K562 (cell line): ENCODE measurements at regions not wholly inside any gene's neighbourhood (a gene's known extent, or its start where the extent isn't known, plus 50 kb on each side); places are given as distances from the start of the nearest gene placed in this dataset.

Experiments used
- ATAC-seq: fragments of 200-7000 bp; cut with Tn5 transposase; 3 replicates; pipeline ENCODE4 v1.9.1; 2020; ENCODE audit warnings: moderate library complexity
- BruUV-seq: library from RNA; stranded (reverse); fragments of 400-500 nt; replicated peaks from 2 replicates; lab custom pipeline; 2021; lab: Mats Ljungman, UMichigan
- CTCF ChIA-PET: fragments of 300-600 bp; formaldehyde crosslinking; extraction: SDS; loops from one replicate; lab custom pipeline; 2021; ENCODE audit warnings: low intra/inter-chr PET ratio; lab: Yijun Ruan, JAX
- POLR2A ChIA-PET: fragments of 300-600, 350-650 bp; sonication (Branson Sonifier 250); formaldehyde crosslinking; extraction: SDS; loops from one replicate; lab custom pipeline; 2021; ENCODE audit warnings: antibody characterized with exemption, inconsistent platforms; lab: Yijun Ruan, JAX
- DNase-seq, 4 experiments: peaks; one replicate each; pipeline versions ENCODE4 v3.0.0 to v3.0.0-alpha.2; 2011 to 2018; ENCODE audit warnings: low spot score in 3 of 4, mixed read lengths in 3 of 4; ENCODE audit errors: extremely low read depth in 1 of 4
- FAIRE-seq: peaks from 2 replicates; lab custom pipeline; 2011; peaks lifted over from hg19 to GRCh38; lab: Jason Lieb, UNC
- H2AFZ ChIP-seq: 2 replicates; pipeline ENCODE4 v1.6.0; 2011; ENCODE audit warnings: low read depth, low read length, control low read depth, inconsistent platforms
- H3K27ac ChIP-seq: fragments of 200-600 bp; 3 replicates; pipeline ENCODE4 v1.8.0; 2011; ENCODE audit warnings: low read depth, mild to moderate bottlenecking, control low read depth, inconsistent platforms, low read length, moderate library complexity, mixed read lengths; ENCODE audit errors: extremely low read depth
- H3K27me3 ChIP-seq, 2 experiments: fragments of 300-600 bp in 1 of 2; 2 replicates in 1 of 2; 3 replicates in 1 of 2; pipeline versions ENCODE4 v1.6.0 to v1.8.0; 2011; ENCODE audit warnings: inconsistent platforms in 2 of 2, low read length in 2 of 2, mild to moderate bottlenecking in 1 of 2, mixed read lengths in 1 of 2, moderate library complexity in 1 of 2; ENCODE audit not compliant: control insufficient read depth in 2 of 2, insufficient read depth in 2 of 2
- H3K36me3 ChIP-seq: fragments of 300-600 bp; 3 replicates; pipeline ENCODE4 v1.8.0; 2011; ENCODE audit warnings: mild to moderate bottlenecking, low read length, inconsistent platforms; ENCODE audit not compliant: control insufficient read depth, insufficient read depth
- H3K4me1 ChIP-seq, 2 experiments: fragments of 200-600 bp in 1 of 2; replicated peaks in 1 of 2; 2 replicates in 1 of 2; 3 replicates in 1 of 2; pipeline versions ENCODE4 v1.5.1 to v1.8.0; 2011; ENCODE audit warnings: inconsistent platforms in 2 of 2, low read length in 2 of 2, mild to moderate bottlenecking in 1 of 2, mixed read lengths in 1 of 2, moderate library complexity in 1 of 2; ENCODE audit not compliant: control insufficient read depth in 2 of 2, insufficient read depth in 2 of 2
- H3K4me2 ChIP-seq: 2 replicates; pipeline ENCODE4 v1.6.1; 2011; ENCODE audit warnings: low read length, control low read depth, inconsistent platforms, mixed read lengths; ENCODE audit not compliant: insufficient read depth
- H3K4me3 ChIP-seq: fragments of 200-600 bp; sonication (generic), shearing (Covaris generic); 2 replicates; pipeline ENCODE4 v1.5.1; 2016; ENCODE audit warnings: control low read depth, inconsistent platforms
- H3K79me2 ChIP-seq: fragments of 200-600 bp; 3 replicates; pipeline ENCODE4 v1.8.0; 2011; ENCODE audit warnings: low read length, inconsistent platforms; ENCODE audit not compliant: control insufficient read depth, insufficient read depth
- H3K9ac ChIP-seq, 2 experiments: 2 replicates each; pipeline versions ENCODE4 v1.6.0 to v1.6.1; 2011; ENCODE audit warnings: low read depth in 2 of 2, low read length in 2 of 2, control low read depth in 1 of 2, inconsistent platforms in 1 of 2, mild to moderate bottlenecking in 1 of 2, mixed read lengths in 1 of 2; ENCODE audit not compliant: insufficient read depth in 1 of 2
- H3K9me1 ChIP-seq: one replicate; pipeline ENCODE4 v1.6.0; 2011; ENCODE audit warnings: inconsistent platforms, mild to moderate bottlenecking, low read length, moderate library complexity; ENCODE audit not compliant: control insufficient read depth, insufficient read depth
- H3K9me3 ChIP-seq: replicated peaks from 2 replicates; pipeline ENCODE4 v1.5.1; 2011; ENCODE audit warnings: low read depth, low read length, inconsistent platforms; ENCODE audit not compliant: control insufficient read depth, insufficient read depth
- H4K20me1 ChIP-seq: replicated peaks from 2 replicates; pipeline ENCODE4 v1.6.1; 2011; ENCODE audit warnings: low read length, inconsistent platforms, mixed read lengths; ENCODE audit not compliant: control insufficient read depth, insufficient read depth
- RFX1 ChIP-seq: fragments of 450-650 bp; IDR thresholded peaks from 2 replicates; pipeline ENCODE4 v1.6.1; 2016; ENCODE audit warnings: mild to moderate bottlenecking, moderate library complexity
- ZNF707 ChIP-seq: fragments of 250-450 bp; sonication (Bioruptor Pico); conservative IDR thresholded peaks from 2 replicates; pipeline ENCODE4 v1.8.0; 2022; ENCODE audit warnings: inconsistent platforms, mild to moderate bottlenecking, moderate library complexity
- ZNF75A ChIP-seq: fragments of 450-650 bp; formaldehyde crosslinking; IDR thresholded peaks from 2 replicates; pipeline ENCODE4 v1.4.0; 2020; ENCODE audit warnings: mild to moderate bottlenecking
- WGBS: fragments of 100-300 bp; shearing (Covaris generic); methylation state at CpG from one replicate; pipeline ENCODE4 v1.1.6; 2016; ENCODE audit warnings: low coverage, mixed read lengths; ENCODE audit not compliant: insufficient coverage; ENCODE audit errors: missing lambda C conversion rate; 5-methylcytosine and 5-hydroxymethylcytosine counted together
- in situ Hi-C: fragments of 300-500 bp; cut with MboI; formaldehyde crosslinking; loops from 4 replicates; pipeline ENCODE4 v1.15.0; 2018; ENCODE audit warnings: inconsistent platforms, mixed read lengths
- intact Hi-C: fragments of 100-400 bp; cut with micrococcal nuclease; formaldehyde crosslinking; loops from 2 replicates; pipeline ENCODE4 v1.14.2; 2022
- TF ChIP-seq, protein P1 (sequence below), 2 experiments: IDR thresholded peaks; 2 replicates each; pipeline ENCODE4 v1.6.1; 2011; ENCODE audit warnings: borderline replicate concordance in 1 of 2, control low read depth in 1 of 2, low read depth in 1 of 2, low read length in 1 of 2, mild to moderate bottlenecking in 1 of 2, mixed read lengths in 1 of 2, moderate library complexity in 1 of 2; ENCODE audit not compliant: insufficient read depth in 1 of 2, insufficient read length in 1 of 2, poor library complexity in 1 of 2, severe bottlenecking in 1 of 2; ENCODE audit errors: extremely low read depth in 1 of 2
- TF ChIP-seq, protein P2 (sequence below), 2 experiments: fragments of 450-650 bp in 1 of 2; sonication (generic) in 1 of 2; formaldehyde crosslinking; conservative IDR thresholded peaks; 2 replicates each; pipeline versions ENCODE4 v1.4.0 to v1.8.1; 2020 to 2022; ENCODE audit warnings: mild to moderate bottlenecking in 1 of 2, missing genetic modification reagents in 1 of 2
- TF ChIP-seq, protein P3 (sequence below): fragments of 450-650 bp; IDR thresholded peaks from 2 replicates; pipeline ENCODE4 v1.6.1; 2016; ENCODE audit warnings: low read depth
- TF ChIP-seq, protein P4 (sequence below), 2 experiments: fragments of 450-650 bp; IDR thresholded peaks; 2 replicates each; pipeline ENCODE4 v1.6.1; 2016
- TF ChIP-seq, protein P5 (sequence below): IDR thresholded peaks from 2 replicates; pipeline ENCODE4 v1.6.1; 2011; ENCODE audit not compliant: insufficient read length; ENCODE audit errors: extremely low read depth

DNA sequence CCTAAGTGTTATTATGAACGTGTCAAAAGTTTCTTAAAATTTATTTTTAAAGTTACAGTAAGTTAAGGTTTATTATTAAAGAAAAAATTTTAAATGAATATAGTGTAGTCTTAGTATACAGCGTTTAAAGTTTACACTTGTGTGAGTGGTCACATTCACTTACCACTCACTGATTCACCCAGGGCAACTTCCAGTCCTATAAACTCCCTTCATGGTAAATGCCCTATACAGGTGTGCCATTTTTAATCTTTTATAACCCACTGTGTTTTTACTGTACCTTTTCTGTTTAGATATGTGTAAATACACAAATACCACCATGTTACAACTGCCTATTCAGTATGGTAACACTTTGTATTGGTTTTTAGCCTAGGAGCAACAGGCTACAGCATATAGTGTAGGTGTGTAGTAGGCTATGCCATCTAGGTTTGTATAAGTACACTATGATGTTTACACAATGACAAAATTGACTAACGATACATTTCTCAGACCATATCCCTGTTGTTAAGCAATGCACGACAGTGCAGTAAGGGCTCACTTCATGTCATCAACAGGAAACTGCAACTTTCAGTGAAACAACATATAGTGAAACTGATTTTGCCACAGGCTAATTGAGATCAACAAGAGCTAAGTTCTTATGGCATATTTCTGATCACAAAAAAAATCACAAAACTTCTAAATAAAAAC lies 112.0 kb upstream of the TMCC3 start:
- DNase-seq = no peak
- no peaks in the 10 kb centered on the region for H3K9me3 ChIP-seq
- BruUV-seq = no TSS peak
- H4K20me1 ChIP-seq = no peaks in the 10 kb centered on the region
- H3K4me1 ChIP-seq = no peaks in the 10 kb centered on the region
- no peaks in the 10 kb centered on the region for H3K79me2 ChIP-seq
- intact Hi-C loops (loop anchor here (5.0 kb wide), 1 partner anchor 160 kb away; no protein-coding TSS in a partner anchor), in situ Hi-C loops (no loop called here)
- H3K4me2 ChIP-seq = no peak overlapping the region
- H3K36me3 ChIP-seq = no peaks in the 10 kb centered on the region
- peaks cover 4% of the 10 kb centered on the region for H3K9me1 ChIP-seq
- ChIA-PET CTCF (interaction anchor here (0.5 kb wide), 1 partner anchor 1775 kb away, joined by 3 read pairs; no protein-coding TSS in a partner anchor), POLR2A (interaction anchor here (1.8 kb wide), 1 partner anchor 14 kb away, joined by 5 read pairs; no protein-coding TSS in a partner anchor)
- peaks cover 3 to 12% of the 10 kb centered on the region in 2 experiments; a peak in 2 of 5 replicates for H3K27me3 ChIP-seq
- FAIRE-seq = no peak
- H3K27ac ChIP-seq = no peak overlapping the region
- H3K4me3 ChIP-seq = no peak overlapping the region
- 0% methylated on average over 4 of the region's 4 CpGs for WGBS
- H3K9ac ChIP-seq = no peak overlapping the region
- TF ChIP-seq, protein P1, sequence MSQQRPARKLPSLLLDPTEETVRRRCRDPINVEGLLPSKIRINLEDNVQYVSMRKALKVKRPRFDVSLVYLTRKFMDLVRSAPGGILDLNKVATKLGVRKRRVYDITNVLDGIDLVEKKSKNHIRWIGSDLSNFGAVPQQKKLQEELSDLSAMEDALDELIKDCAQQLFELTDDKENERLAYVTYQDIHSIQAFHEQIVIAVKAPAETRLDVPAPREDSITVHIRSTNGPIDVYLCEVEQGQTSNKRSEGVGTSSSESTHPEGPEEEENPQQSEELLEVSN (IDR thresholded peaks at IDR 0.05; ENCODE audit: borderline replicate concordance in 1 of 2, extremely low read depth in 1 of 2, insufficient read depth in 1 of 2, insufficient read length in 1 of 2, low read depth in 1 of 2, low read length in 1 of 2, poor library complexity in 1 of 2, severe bottlenecking in 1 of 2) = no peak
- TF ChIP-seq RFX1 (no peak), ZNF75A (CRISPR knock-in tag) (no peak), ZNF707 (CRISPR knock-in tag) (no peak)
- TF ChIP-seq, protein P2, sequence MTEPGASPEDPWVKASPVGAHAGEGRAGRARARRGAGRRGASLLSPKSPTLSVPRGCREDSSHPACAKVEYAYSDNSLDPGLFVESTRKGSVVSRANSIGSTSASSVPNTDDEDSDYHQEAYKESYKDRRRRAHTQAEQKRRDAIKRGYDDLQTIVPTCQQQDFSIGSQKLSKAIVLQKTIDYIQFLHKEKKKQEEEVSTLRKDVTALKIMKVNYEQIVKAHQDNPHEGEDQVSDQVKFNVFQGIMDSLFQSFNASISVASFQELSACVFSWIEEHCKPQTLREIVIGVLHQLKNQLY (CRISPR knock-in tag; conservative IDR thresholded peaks at IDR 0.05) = no peak
- TF ChIP-seq, protein P3, sequence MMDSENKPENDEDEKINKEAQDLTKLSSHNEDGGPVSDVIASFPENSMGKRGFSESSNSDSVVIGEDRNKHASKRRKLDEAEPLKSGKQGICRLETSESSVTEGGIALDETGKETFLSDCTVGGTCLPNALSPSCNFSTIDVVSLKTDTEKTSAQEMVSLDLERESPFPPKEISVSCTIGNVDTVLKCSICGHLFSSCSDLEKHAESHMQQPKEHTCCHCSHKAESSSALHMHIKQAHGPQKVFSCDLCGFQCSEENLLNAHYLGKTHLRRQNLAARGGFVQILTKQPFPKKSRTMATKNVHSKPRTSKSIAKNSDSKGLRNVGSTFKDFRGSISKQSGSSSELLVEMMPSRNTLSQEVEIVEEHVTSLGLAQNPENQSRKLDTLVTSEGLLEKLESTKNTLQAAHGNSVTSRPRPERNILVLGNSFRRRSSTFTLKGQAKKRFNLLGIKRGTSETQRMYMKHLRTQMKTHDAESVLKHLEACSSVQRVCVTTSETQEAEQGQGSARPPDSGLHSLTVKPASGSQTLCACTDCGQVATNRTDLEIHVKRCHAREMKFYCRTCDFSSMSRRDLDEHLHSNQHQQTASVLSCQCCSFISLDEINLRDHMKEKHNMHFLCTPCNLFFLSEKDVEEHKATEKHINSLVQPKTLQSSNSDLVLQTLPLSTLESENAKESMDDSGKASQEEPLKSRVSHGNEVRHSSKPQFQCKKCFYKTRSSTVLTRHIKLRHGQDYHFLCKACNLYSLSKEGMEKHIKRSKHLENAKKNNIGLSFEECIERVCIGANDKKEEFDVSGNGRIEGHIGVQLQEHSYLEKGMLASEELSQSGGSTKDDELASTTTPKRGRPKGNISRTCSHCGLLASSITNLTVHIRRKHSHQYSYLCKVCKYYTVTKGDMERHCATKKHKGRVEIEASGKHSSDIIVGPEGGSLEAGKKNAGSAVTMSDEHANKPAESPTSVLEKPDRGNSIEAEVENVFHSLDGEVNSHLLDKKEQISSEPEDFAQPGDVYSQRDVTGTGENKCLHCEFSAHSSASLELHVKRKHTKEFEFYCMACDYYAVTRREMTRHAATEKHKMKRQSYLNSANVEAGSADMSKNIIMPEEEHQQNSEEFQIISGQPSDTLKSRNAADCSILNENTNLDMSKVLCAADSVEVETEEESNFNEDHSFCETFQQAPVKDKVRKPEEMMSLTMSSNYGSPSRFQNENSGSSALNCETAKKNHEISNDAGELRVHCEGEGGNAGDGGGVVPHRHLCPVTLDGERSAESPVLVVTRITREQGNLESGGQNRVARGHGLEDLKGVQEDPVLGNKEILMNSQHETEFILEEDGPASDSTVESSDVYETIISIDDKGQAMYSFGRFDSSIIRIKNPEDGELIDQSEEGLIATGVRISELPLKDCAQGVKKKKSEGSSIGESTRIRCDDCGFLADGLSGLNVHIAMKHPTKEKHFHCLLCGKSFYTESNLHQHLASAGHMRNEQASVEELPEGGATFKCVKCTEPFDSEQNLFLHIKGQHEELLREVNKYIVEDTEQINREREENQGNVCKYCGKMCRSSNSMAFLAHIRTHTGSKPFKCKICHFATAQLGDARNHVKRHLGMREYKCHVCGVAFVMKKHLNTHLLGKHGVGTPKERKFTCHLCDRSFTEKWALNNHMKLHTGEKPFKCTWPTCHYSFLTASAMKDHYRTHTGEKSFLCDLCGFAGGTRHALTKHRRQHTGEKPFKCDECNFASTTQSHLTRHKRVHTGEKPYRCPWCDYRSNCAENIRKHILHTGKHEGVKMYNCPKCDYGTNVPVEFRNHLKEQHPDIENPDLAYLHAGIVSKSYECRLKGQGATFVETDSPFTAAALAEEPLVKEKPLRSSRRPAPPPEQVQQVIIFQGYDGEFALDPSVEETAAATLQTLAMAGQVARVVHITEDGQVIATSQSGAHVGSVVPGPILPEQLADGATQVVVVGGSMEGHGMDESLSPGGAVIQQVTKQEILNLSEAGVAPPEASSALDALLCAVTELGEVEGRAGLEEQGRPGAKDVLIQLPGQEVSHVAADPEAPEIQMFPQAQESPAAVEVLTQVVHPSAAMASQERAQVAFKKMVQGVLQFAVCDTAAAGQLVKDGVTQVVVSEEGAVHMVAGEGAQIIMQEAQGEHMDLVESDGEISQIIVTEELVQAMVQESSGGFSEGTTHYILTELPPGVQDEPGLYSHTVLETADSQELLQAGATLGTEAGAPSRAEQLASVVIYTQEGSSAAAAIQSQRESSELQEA = no peak
- TF ChIP-seq, protein P4, sequence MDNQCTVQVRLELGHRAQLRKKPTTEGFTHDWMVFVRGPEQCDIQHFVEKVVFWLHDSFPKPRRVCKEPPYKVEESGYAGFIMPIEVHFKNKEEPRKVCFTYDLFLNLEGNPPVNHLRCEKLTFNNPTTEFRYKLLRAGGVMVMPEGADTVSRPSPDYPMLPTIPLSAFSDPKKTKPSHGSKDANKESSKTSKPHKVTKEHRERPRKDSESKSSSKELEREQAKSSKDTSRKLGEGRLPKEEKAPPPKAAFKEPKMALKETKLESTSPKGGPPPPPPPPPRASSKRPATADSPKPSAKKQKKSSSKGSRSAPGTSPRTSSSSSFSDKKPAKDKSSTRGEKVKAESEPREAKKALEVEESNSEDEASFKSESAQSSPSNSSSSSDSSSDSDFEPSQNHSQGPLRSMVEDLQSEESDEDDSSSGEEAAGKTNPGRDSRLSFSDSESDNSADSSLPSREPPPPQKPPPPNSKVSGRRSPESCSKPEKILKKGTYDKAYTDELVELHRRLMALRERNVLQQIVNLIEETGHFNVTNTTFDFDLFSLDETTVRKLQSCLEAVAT (IDR thresholded peaks at IDR 0.05) = no peak
- TF ChIP-seq, protein P5, sequence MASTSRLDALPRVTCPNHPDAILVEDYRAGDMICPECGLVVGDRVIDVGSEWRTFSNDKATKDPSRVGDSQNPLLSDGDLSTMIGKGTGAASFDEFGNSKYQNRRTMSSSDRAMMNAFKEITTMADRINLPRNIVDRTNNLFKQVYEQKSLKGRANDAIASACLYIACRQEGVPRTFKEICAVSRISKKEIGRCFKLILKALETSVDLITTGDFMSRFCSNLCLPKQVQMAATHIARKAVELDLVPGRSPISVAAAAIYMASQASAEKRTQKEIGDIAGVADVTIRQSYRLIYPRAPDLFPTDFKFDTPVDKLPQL = no peak
- ATAC-seq = no peak
- H2AFZ ChIP-seq = no peak overlapping the region
